Mammary epithelial cell (primary cell): ENCODE measurements at regions not wholly inside any gene's neighbourhood (a gene's known extent, or its start where the extent isn't known, plus 50 kb on each side); places are given as distances from the start of the nearest gene placed in this dataset.

ENCODE experiments used
- EZH2 ChIP-seq: IDR thresholded peaks from 2 replicates; pipeline ENCODE4 v1.6.1; 2012; ENCODE audit warnings: low read length, inconsistent platforms, borderline replicate concordance
- TF ChIP-seq, protein P1 (sequence below), 2 donors: IDR thresholded peaks in 1 of 2; conservative IDR thresholded peaks in 1 of 2; 2 replicates each; pipeline ENCODE4 v1.5.1; 2011 to 2012; ENCODE audit warnings: inconsistent platforms in 2 of 2, low read length in 2 of 2, mild to moderate bottlenecking in 2 of 2, control low read depth in 1 of 2, low read depth in 1 of 2; ENCODE audit not compliant: insufficient read depth in 1 of 2; ENCODE audit errors: extremely low read depth in 1 of 2

DNA sequence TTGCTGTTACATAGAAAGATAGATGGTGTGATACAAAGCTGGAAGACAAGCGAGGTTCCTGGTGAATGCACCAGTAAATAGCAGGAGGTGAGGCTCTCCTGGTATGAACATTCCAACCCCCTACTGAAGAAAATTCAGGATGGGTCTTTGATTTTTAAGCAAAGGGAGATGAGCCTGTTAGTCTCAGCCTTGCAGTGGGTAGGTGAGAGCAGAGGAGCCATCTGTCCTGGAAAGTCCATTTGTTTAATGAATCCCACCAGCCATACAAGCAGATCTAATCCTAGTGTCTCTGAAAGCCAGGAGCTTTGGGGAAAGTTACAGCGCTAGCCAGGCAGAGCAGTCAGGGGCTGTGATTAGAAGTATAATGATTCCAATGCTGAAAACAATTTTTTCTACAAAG lies 234.8 kb upstream of the FOXN3 start:
- TF ChIP-seq, protein P1, sequence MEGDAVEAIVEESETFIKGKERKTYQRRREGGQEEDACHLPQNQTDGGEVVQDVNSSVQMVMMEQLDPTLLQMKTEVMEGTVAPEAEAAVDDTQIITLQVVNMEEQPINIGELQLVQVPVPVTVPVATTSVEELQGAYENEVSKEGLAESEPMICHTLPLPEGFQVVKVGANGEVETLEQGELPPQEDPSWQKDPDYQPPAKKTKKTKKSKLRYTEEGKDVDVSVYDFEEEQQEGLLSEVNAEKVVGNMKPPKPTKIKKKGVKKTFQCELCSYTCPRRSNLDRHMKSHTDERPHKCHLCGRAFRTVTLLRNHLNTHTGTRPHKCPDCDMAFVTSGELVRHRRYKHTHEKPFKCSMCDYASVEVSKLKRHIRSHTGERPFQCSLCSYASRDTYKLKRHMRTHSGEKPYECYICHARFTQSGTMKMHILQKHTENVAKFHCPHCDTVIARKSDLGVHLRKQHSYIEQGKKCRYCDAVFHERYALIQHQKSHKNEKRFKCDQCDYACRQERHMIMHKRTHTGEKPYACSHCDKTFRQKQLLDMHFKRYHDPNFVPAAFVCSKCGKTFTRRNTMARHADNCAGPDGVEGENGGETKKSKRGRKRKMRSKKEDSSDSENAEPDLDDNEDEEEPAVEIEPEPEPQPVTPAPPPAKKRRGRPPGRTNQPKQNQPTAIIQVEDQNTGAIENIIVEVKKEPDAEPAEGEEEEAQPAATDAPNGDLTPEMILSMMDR (conservative IDR thresholded peaks at IDR 0.05 in 1 of 2, IDR thresholded peaks at IDR 0.05 in 1 of 2; ENCODE audit: extremely low read depth in 1 of 2, insufficient read depth in 1 of 2, low read depth in 1 of 2, low read length in 2 of 2): no peak
- no peak for TF ChIP-seq EZH2
